Trophoblast cell (in vitro differentiated cells and primary cell): ENCODE measurements at regions not wholly inside any gene's neighbourhood (a gene's known extent, or its start where the extent isn't known, plus 50 kb on each side); places are given as distances from the start of the nearest gene placed in this dataset.
A peak's percentile ranks its signal among the peaks of the same experiment; 100 is the strongest.

ENCODE experiments used
- DNase-seq, 2 donors: peaks; one replicate each; pipeline ENCODE4 v3.0.0-alpha.2; 2016
- H2AFZ ChIP-seq: 2 replicates; pipeline ENCODE4 v1.6.1; 2013; ENCODE audit warnings: low read length, moderate library complexity, mild to moderate bottlenecking; ENCODE audit not compliant: insufficient read depth, poor library complexity
- H2AK5ac ChIP-seq: 2 replicates; pipeline ENCODE4 v1.6.1; 2013; ENCODE audit warnings: mild to moderate bottlenecking, low read length
- H2BK120ac ChIP-seq: 2 replicates; pipeline ENCODE4 v1.6.1; 2013; ENCODE audit warnings: low read length, mild to moderate bottlenecking, moderate library complexity; ENCODE audit not compliant: insufficient read depth, poor library complexity
- H2BK12ac ChIP-seq: 2 replicates; pipeline ENCODE4 v1.6.1; 2013; ENCODE audit warnings: mild to moderate bottlenecking, low read length, moderate library complexity
- H2BK5ac ChIP-seq: 2 replicates; pipeline ENCODE4 v1.6.1; 2013; ENCODE audit warnings: low read length, low read depth, moderate library complexity, mild to moderate bottlenecking; ENCODE audit not compliant: poor library complexity
- H3K14ac ChIP-seq: 2 replicates; pipeline ENCODE4 v1.6.1; 2013; ENCODE audit warnings: mild to moderate bottlenecking, low read length
- H3K18ac ChIP-seq: 2 replicates; pipeline ENCODE4 v1.6.1; 2013; ENCODE audit warnings: mild to moderate bottlenecking, low read length
- H3K23ac ChIP-seq: 2 replicates; pipeline ENCODE4 v1.6.1; 2013; ENCODE audit warnings: low read length
- H3K27ac ChIP-seq: 2 replicates; pipeline ENCODE4 v1.5.1; 2013; ENCODE audit warnings: low read depth, mild to moderate bottlenecking, inconsistent platforms, low read length, moderate library complexity
- H3K27me3 ChIP-seq: 2 replicates; pipeline ENCODE4 v1.6.1; 2013; ENCODE audit warnings: inconsistent platforms, mild to moderate bottlenecking, low read length, moderate library complexity; ENCODE audit not compliant: insufficient read depth
- H3K36me3 ChIP-seq, 2 experiments: 1 replicate in 1 of 2; 2 replicates in 1 of 2; pipeline ENCODE4 v1.6.1; 2013; ENCODE audit warnings: low read length in 2 of 2, mild to moderate bottlenecking in 2 of 2, moderate library complexity in 1 of 2; ENCODE audit not compliant: insufficient read depth in 2 of 2, control insufficient read depth in 1 of 2
- H3K4ac ChIP-seq: 2 replicates; pipeline ENCODE4 v1.6.1; 2013; ENCODE audit warnings: low read depth, mild to moderate bottlenecking, low read length, moderate library complexity
- H3K4me1 ChIP-seq, 2 experiments: 1 replicate in 1 of 2; 2 replicates in 1 of 2; pipeline ENCODE4 v1.6.1; 2013; ENCODE audit warnings: low read length in 2 of 2, mild to moderate bottlenecking in 2 of 2, moderate library complexity in 1 of 2; ENCODE audit not compliant: insufficient read depth in 2 of 2, control insufficient read depth in 1 of 2
- H3K4me2 ChIP-seq: 2 replicates; pipeline ENCODE4 v1.6.1; 2013; ENCODE audit warnings: inconsistent platforms, mild to moderate bottlenecking, low read length, moderate library complexity
- H3K4me3 ChIP-seq: 2 replicates; pipeline ENCODE4 v1.5.1; 2013; ENCODE audit warnings: mild to moderate bottlenecking, low read depth, low read length, inconsistent platforms
- H3K79me1 ChIP-seq: one replicate; pipeline ENCODE4 v1.6.1; 2013; ENCODE audit warnings: low read length
- H3K79me2 ChIP-seq: 2 replicates; pipeline ENCODE4 v1.6.1; 2013; ENCODE audit warnings: low read length, mild to moderate bottlenecking; ENCODE audit not compliant: control insufficient read depth, insufficient read depth, poor library complexity
- H3K9ac ChIP-seq: 2 replicates; pipeline ENCODE4 v1.6.1; 2013; ENCODE audit warnings: mild to moderate bottlenecking, low read length
- H3K9me3 ChIP-seq: 2 replicates; pipeline ENCODE4 v1.6.1; 2013; ENCODE audit warnings: low read depth, mild to moderate bottlenecking, control low read depth, inconsistent platforms, low read length; ENCODE audit not compliant: insufficient read depth
- H4K12ac ChIP-seq: 2 replicates; pipeline ENCODE4 v1.6.1; 2013; ENCODE audit warnings: low read depth, mild to moderate bottlenecking, low read length, moderate library complexity
- H4K8ac ChIP-seq: 2 replicates; pipeline ENCODE4 v1.6.1; 2013; ENCODE audit warnings: low read depth, mild to moderate bottlenecking, low read length, moderate library complexity
- H4K91ac ChIP-seq: one replicate; pipeline ENCODE4 v1.6.1; 2013; ENCODE audit warnings: low read depth, mild to moderate bottlenecking, low read length, moderate library complexity
- WGBS: extraction: QIAGEN DNeasy Blood & Tissue Kit; methylation state at CpG from one replicate; pipeline ENCODE4 v1.1.7; 2013; ENCODE audit warnings: missing lambda C conversion rate; ENCODE audit not compliant: insufficient read length, insufficient coverage; ENCODE audit errors: extremely low coverage; 5-methylcytosine and 5-hydroxymethylcytosine counted together

DNA sequence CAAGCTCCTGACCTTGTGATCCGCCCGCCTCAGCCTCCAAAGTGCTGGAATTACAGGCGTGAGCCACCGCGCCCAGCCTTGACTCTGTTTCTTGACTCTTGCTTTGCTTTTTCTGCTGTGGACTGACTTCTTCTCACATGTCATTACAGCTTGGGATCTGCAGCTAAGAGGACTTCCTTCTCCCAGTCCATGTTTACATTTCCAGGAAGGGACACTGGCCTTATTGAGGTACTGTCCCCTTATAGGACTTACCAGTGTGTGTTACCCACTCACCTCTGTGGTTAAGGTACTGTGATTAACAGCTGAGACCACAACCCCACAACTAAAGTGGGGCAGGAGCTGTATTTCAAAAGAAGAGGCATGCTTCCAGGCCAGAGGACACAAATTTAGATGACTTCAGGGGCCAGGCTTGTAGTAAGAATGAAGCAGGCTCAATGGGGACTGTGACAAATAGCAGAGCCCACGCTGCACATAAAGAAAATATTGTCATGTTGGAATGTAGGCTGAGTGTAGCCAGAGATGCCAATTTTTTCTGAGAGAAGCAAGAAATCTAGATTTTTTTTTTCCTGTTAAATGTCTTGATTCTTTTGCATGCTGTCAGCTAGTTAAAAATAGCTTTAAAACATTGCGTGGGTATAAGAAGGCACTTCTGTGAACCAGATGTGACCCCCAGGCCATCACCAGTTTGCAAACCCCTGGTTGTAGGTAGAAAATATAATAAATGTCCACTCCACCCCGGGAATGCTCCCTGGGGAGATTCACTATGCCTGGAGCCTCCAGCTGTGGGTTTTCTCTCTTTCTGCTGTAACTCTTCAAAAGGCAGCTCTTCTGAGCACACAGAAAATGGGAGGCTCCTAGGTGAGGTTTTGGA, 75.0 kb downstream of the PTPDC1 start:
- Histone ChIP-seq H3K14ac (no peak overlapping the region), H3K79me1 (peaks cover 5% of the 10 kb centered on the region), H3K18ac (peak overlapping the region; percentile 35), H4K12ac (no peak overlapping the region), H3K4me1 (peaks cover 10 to 11% of the 10 kb centered on the region in 2 experiments), H3K23ac (no peak overlapping the region), H3K27me3 (no peaks in the 10 kb centered on the region), H3K4me2 (peak overlapping the region; percentile 25), H4K8ac (peak overlapping the region; percentile 28), H2BK5ac (no peak overlapping the region), H2BK12ac (peak overlapping the region; percentile 82), H3K9ac (no peak overlapping the region), H3K79me2 (no peaks in the 10 kb centered on the region), H3K4ac (no peak overlapping the region), H3K4me3 (no peak overlapping the region), H3K36me3 (no peaks in the 10 kb centered on the region), H2BK120ac (peak overlapping the region; percentile 24), H2AFZ (no peak overlapping the region), H3K9me3 (no peaks in the 10 kb centered on the region), H2AK5ac (no peak overlapping the region), H4K91ac (peak overlapping the region; percentile 28), H3K27ac (peak overlapping the region; percentile 52)
- WGBS, result no CpG with 5 or more reads among the region's 8 CpGs
- no peak for DNase-seq

- Histone ChIP-seq H2BK120ac (no peak overlapping the region), H3K4ac (no peak overlapping the region), H3K18ac (no peak overlapping the region), H3K79me2 (no peaks in the 10 kb centered on the region), H3K27me3 (no peaks in the 10 kb centered on the region), H3K79me1 (peaks cover 5% of the 10 kb centered on the region), H2AK5ac (no peak overlapping the region), H4K12ac (no peak overlapping the region), H2BK5ac (no peak overlapping the region), H3K4me2 (no peak overlapping the region), H3K4me1 (peaks cover 10 to 11% of the 10 kb centered on the region in 2 experiments), H3K9ac (no peak overlapping the region), H3K27ac (no peak overlapping the region), H4K91ac (no peak overlapping the region), H4K8ac (no peak overlapping the region), H3K9me3 (no peaks in the 10 kb centered on the region), H3K23ac (no peak overlapping the region), H2AFZ (no peak overlapping the region), H3K36me3 (no peaks in the 10 kb centered on the region), H3K4me3 (no peak overlapping the region), H2BK12ac (no peak overlapping the region), H3K14ac (no peak overlapping the region)
- WGBS, result no CpG with 5 or more reads among the region's 11 CpGs
- no peak for DNase-seq
Measured at GRCh38 chr9:94160594-94161501, 76.6 kb downstream of the PTPDC1 start.

DNA sequence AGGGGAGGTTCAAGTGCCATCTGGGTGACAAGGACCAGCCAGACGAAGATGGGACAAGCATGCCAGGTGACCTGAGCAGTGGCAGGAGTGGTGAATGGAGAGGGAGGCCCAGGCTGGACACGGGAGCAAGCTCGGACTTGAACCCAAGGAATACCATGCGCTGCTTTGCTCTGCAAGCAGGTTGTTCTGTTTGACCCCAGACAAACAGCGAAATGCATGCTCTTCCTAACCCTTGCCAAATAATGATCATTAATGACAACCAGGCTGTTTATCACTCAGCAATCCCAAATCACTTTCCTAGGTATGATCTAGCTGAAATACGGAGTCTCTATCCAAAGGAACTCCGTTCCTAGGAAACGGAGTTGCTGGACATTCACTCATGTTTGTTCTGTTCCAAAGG, 77.4 kb downstream of the PTPDC1 start:
- Histone ChIP-seq H2AFZ (no peak overlapping the region), H3K27me3 (no peaks in the 10 kb centered on the region), H3K9ac (no peak overlapping the region), H3K4ac (no peak overlapping the region), H4K12ac (no peak overlapping the region), H3K23ac (no peak overlapping the region), H4K8ac (no peak overlapping the region), H2BK5ac (no peak overlapping the region), H3K79me1 (peaks cover 8% of the 10 kb centered on the region), H3K4me1 (peaks cover 10 to 11% of the 10 kb centered on the region in 2 experiments), H3K4me3 (no peak overlapping the region), H4K91ac (no peak overlapping the region), H3K27ac (no peak overlapping the region), H3K79me2 (peaks cover 3% of the 10 kb centered on the region), H3K4me2 (no peak overlapping the region), H3K9me3 (no peaks in the 10 kb centered on the region), H2BK12ac (no peak overlapping the region), H2BK120ac (no peak overlapping the region), H3K18ac (no peak overlapping the region), H2AK5ac (no peak overlapping the region), H3K14ac (no peak overlapping the region), H3K36me3 (no peaks in the 10 kb centered on the region)
- DNase-seq, result no peak
- no CpG with 5 or more reads among the region's 8 CpGs for WGBS

DNA sequence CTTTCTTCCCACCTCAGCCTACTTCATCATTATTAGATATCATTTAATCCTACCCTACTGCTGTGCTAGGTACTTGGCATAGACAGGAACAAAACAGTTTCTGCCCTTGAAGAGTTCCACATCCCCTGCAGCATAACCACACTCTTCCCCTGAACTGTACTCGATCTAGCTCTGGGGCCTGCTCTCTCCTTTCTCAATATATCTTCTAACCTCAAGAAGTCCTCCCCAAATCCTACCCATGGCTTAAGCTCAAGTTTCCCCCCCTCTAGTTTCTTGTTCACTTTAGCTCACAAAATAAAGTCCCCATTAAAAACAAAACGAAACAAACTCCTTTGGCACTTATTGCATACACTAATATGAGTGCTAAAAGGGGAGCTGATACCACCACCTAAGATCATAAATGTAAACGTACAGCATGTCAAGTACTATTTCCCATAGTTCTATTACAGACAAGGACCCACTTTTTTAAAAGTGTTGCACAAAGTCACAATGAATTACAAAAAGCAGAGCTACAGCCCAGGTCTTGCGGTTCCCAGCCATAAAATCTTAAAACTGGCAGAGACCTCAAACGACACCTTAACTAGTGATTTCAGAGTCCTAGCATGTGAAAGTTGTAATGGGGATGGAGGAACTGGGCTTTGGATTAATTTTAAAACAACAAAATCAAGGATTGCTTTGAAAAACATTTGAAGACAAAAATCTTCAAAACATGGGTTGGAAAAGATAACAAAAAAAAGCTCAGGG, 80.7 kb downstream of the PTPDC1 start:
- Histone ChIP-seq H3K9me3 (no peaks in the 10 kb centered on the region), H3K36me3 (no peaks in the 10 kb centered on the region), H2BK120ac (no peak overlapping the region), H3K18ac (no peak overlapping the region), H3K4me3 (no peak overlapping the region), H4K91ac (no peak overlapping the region), H3K79me2 (peaks cover 7% of the 10 kb centered on the region), H2BK12ac (no peak overlapping the region), H4K12ac (no peak overlapping the region), H2BK5ac (no peak overlapping the region), H3K4ac (no peak overlapping the region), H2AK5ac (no peak overlapping the region), H3K9ac (no peak overlapping the region), H4K8ac (no peak overlapping the region), H3K79me1 (peaks cover 7% of the 10 kb centered on the region), H2AFZ (no peak overlapping the region), H3K4me2 (peak overlapping the region; percentile 84), H3K23ac (no peak overlapping the region), H3K14ac (no peak overlapping the region), H3K27me3 (no peaks in the 10 kb centered on the region), H3K4me1 (peaks cover 2 to 3% of the 10 kb centered on the region in 2 experiments), H3K27ac (peak overlapping the region; percentile 16)
- WGBS, result no CpG with 5 or more reads among the region's 5 CpGs
- DNase-seq, result no peak
